Sigmoid colon (tissue), 4 donors: ENCODE measurements at regions not wholly inside any gene's neighbourhood (a gene's known extent, or its start where the extent isn't known, plus 50 kb on each side); places are given as distances from the start of the nearest gene placed in this dataset.

Source experiments
- POLR2A ChIP-seq, 2 donors: fragments of 450-650 bp; IDR thresholded peaks; one replicate each; pipeline ENCODE4 v1.6.1; 2016; ENCODE audit warnings: antibody characterized with exemption in 2 of 2, mild to moderate bottlenecking in 2 of 2, moderate library complexity in 2 of 2
- POLR2AphosphoS5 ChIP-seq, 4 donors: sonication (generic); formaldehyde crosslinking; IDR thresholded peaks; one replicate each; pipeline ENCODE4 v1.6.1; 2017; ENCODE audit warnings: antibody characterized with exemption in 4 of 4
- TF ChIP-seq, protein P1 (sequence below), 4 experiments: fragments of 450-650 bp in 3 of 4; fragments of 200-600 bp in 1 of 4; IDR thresholded peaks; one replicate each; pipeline ENCODE4 v1.5.1; 2016 to 2019; ENCODE audit warnings: antibody characterized with exemption in 4 of 4, mild to moderate bottlenecking in 3 of 4, moderate library complexity in 2 of 4

GRCh38 chr11:16630651-16631050 is 107.8 kb upstream of the C11orf58 start:
- no peak for TF ChIP-seq POLR2A (IDR thresholded peaks at IDR 0.05)
- TF ChIP-seq, protein P1, sequence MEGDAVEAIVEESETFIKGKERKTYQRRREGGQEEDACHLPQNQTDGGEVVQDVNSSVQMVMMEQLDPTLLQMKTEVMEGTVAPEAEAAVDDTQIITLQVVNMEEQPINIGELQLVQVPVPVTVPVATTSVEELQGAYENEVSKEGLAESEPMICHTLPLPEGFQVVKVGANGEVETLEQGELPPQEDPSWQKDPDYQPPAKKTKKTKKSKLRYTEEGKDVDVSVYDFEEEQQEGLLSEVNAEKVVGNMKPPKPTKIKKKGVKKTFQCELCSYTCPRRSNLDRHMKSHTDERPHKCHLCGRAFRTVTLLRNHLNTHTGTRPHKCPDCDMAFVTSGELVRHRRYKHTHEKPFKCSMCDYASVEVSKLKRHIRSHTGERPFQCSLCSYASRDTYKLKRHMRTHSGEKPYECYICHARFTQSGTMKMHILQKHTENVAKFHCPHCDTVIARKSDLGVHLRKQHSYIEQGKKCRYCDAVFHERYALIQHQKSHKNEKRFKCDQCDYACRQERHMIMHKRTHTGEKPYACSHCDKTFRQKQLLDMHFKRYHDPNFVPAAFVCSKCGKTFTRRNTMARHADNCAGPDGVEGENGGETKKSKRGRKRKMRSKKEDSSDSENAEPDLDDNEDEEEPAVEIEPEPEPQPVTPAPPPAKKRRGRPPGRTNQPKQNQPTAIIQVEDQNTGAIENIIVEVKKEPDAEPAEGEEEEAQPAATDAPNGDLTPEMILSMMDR (IDR thresholded peaks at IDR 0.05) = no peak
- no peak for TF ChIP-seq POLR2AphosphoS5 (IDR thresholded peaks at IDR 0.05)
